ENCODE measurements at regions not wholly inside any gene's neighbourhood (a gene's known extent, or its start where the extent isn't known, plus 50 kb on each side); places are given as distances from the start of the nearest gene placed in this dataset.

GRCh38 chr4:96342196-96342595 lies 502.3 kb downstream of the PDHA2 start:
- Histone ChIP-seq H3K4me1 (ENCODE audit: control insufficient read depth, insufficient read depth, low read length) (no peaks in the 10 kb centered on the region), H3K9ac (ENCODE audit: low read depth, low read length) (no peak overlapping the region), H3K79me1 (ENCODE audit: low read depth in 1 of 2, low read length in 2 of 2) (no peaks in the 10 kb centered on the region), H3K14ac (replicated peaks; ENCODE audit: low read depth, low read length) (no peak overlapping the region), H3K9me3 (ENCODE audit: control insufficient read depth, insufficient read depth, low read length) (peaks cover 3% of the 10 kb centered on the region; the same call in 1 of the 2 replicates), H4K5ac (ENCODE audit: low read depth, low read length) (no peak overlapping the region), H3K4me3 (ENCODE audit: insufficient read depth, low read depth, low read length) (no peak overlapping the region), H4K20me1 (ENCODE audit: insufficient read depth, low read length) (no peaks in the 10 kb centered on the region), H2BK120ac (ENCODE audit: low read depth, low read length) (no peak overlapping the region), H3K4ac (ENCODE audit: low read depth, low read length) (no peak overlapping the region), H3K9me1 (ENCODE audit: insufficient read depth, low read length) (no peaks in the 10 kb centered on the region), H3K56ac (ENCODE audit: extremely low read depth, insufficient read depth, low read length) (no peak overlapping the region), H2BK5ac (ENCODE audit: low read depth, low read length, poor library complexity, severe bottlenecking) (no peak overlapping the region), H2AK9ac (replicated peaks; ENCODE audit: low read depth, low read length, poor library complexity) (no peak overlapping the region), H2AK5ac (ENCODE audit: low read depth, low read length) (no peak overlapping the region), H4K91ac (ENCODE audit: insufficient read depth, low read depth, low read length) (no peak overlapping the region), H3K27me3 (ENCODE audit: control insufficient read depth, insufficient read depth, low read length) (no peaks in the 10 kb centered on the region), H2AFZ (replicated peaks; ENCODE audit: low read length, poor library complexity) (no peak overlapping the region), H3K27ac (ENCODE audit: insufficient read depth, low read length) (no peak overlapping the region), H3K23ac (ENCODE audit: low read depth, low read length) (no peak overlapping the region), H3K18ac (ENCODE audit: low read depth, low read length) (no peak overlapping the region), H3K36me3 (ENCODE audit: control insufficient read depth, insufficient read depth, low read length) (no peaks in the 10 kb centered on the region), H4K8ac (ENCODE audit: low read depth in 2 of 2, low read length in 2 of 2) (no peak overlapping the region), H2BK15ac (ENCODE audit: low read depth, low read length) (no peak overlapping the region), H3K4me2 (ENCODE audit: low read depth, low read length) (no peak overlapping the region), H2BK20ac (ENCODE audit: low read depth, low read length) (no peak overlapping the region)
- intact Hi-C loops (cut with micrococcal nuclease): no loop called here
- POLR2A ChIA-PET (ENCODE audit: unreplicated experiment): no interaction called here
- no TSS peak for BruUV-seq (replicated peaks)
- no peak for ATAC-seq (ENCODE audit: low read depth)
- WGBS, 2 experiments (ENCODE audit: extremely low coverage in 2 of 2, insufficient read length in 1 of 2): no CpG with 5 or more reads among the region's 1 CpG
- CTCF ChIA-PET: no interaction called here
- dilution Hi-C loops (cut with HindIII; ENCODE audit: low sequenced_read_pairs, unreplicated experiment): no loop called here
- DNase-seq: no peak
- TF ChIP-seq RCOR1 (IDR thresholded peaks at IDR 0.05; ENCODE audit: insufficient replicate concordance, low read length) (no peak), POLR2A (IDR thresholded peaks at IDR 0.05; ENCODE audit: low read depth, low read length) (no peak), CHD1 (IDR thresholded peaks at IDR 0.05; ENCODE audit: low read depth, low read length) (no peak), CEBPB (IDR thresholded peaks at IDR 0.05; ENCODE audit: low read depth, low read length) (no peak)
- in situ Hi-C loops (cut with MboI; ENCODE audit: low sequenced_read_pairs): no loop called here
